ENCODE measurements at regions not wholly inside any gene's neighbourhood (a gene's known extent, or its start where the extent isn't known, plus 50 kb on each side); places are given as distances from the start of the nearest gene placed in this dataset.

DNA sequence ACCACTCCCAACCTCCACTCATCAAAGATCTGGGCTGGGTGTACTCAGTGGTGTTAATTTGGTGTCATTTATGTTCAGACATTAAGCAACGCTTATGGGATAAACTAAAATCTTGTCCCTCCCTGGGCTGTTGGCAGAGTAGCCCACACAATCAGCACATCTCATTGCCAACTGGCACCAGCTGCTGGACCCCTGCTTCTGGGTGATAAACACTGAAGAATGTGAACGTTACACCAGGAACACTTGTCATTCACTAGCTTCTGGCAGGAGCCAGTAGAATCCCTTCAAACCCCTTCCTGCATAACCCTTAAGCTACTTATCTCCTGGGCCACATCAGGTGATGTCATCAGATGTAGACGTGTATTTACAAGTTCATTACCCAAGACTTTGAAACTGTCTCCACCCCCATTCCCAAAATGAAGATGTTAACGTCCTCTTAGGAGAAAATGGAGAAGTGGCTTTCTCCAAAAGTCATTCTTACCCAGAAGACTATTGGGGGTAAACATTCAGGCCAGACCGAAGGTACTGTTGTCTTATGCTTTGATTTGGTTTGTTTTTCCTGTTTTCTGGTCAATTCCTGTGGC lies 107.8 kb upstream of the CD93 start (continued):
- TF ChIP-seq, protein P1, sequence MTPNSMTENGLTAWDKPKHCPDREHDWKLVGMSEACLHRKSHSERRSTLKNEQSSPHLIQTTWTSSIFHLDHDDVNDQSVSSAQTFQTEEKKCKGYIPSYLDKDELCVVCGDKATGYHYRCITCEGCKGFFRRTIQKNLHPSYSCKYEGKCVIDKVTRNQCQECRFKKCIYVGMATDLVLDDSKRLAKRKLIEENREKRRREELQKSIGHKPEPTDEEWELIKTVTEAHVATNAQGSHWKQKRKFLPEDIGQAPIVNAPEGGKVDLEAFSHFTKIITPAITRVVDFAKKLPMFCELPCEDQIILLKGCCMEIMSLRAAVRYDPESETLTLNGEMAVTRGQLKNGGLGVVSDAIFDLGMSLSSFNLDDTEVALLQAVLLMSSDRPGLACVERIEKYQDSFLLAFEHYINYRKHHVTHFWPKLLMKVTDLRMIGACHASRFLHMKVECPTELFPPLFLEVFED (CRISPR knock-in tag; conservative IDR thresholded peaks at IDR 0.05): no peak
- TF ChIP-seq ZNF583 (CRISPR knock-in tag; IDR thresholded peaks at IDR 0.05) (no peak), HEY1 (CRISPR knock-in tag; IDR thresholded peaks at IDR 0.05; ENCODE audit: borderline replicate concordance) (no peak), ZKSCAN8 (CRISPR knock-in tag; IDR thresholded peaks at IDR 0.05) (no peak), NR2C2 (CRISPR knock-in tag; IDR thresholded peaks at IDR 0.05) (no peak), NR2C2 (tag; IDR thresholded peaks at IDR 0.05) (peak; percentile 71), ZNF696 (CRISPR knock-in tag; conservative IDR thresholded peaks at IDR 0.05) (no peak), GABPB2 (CRISPR knock-in tag; conservative IDR thresholded peaks at IDR 0.05) (no peak), CBFA2T2 (conservative IDR thresholded peaks at IDR 0.05) (no peak; the same call in 1 of the 2 replicates), JUND (IDR thresholded peaks at IDR 0.05; ENCODE audit: borderline replicate concordance, low read depth, low read length) (peak; percentile 64; the same call in 1 of the 2 replicates), JUND (tag; IDR thresholded peaks at IDR 0.05; ENCODE audit: borderline replicate concordance, low read depth, low read length) (peak; percentile 82), ZNF589 (CRISPR knock-in tag; IDR thresholded peaks at IDR 0.05; ENCODE audit: low read depth) (peak; percentile 66; the same call in 1 of the 2 replicates), ARNT (IDR thresholded peaks at IDR 0.05) (no peak), CBX5 (IDR thresholded peaks at IDR 0.05; ENCODE audit: borderline replicate concordance, low read depth) (no peak), BDP1 (IDR thresholded peaks at IDR 0.05; ENCODE audit: insufficient read depth, insufficient read length) (no peak), FOXM1 (IDR thresholded peaks at IDR 0.05; ENCODE audit: low read depth) (peak; percentile 63; the same call in 1 of the 2 replicates), FOXM1 (CRISPR knock-in tag; IDR thresholded peaks at IDR 0.05; ENCODE audit: low read depth) (no peak)
- TF ChIP-seq, protein P2, sequence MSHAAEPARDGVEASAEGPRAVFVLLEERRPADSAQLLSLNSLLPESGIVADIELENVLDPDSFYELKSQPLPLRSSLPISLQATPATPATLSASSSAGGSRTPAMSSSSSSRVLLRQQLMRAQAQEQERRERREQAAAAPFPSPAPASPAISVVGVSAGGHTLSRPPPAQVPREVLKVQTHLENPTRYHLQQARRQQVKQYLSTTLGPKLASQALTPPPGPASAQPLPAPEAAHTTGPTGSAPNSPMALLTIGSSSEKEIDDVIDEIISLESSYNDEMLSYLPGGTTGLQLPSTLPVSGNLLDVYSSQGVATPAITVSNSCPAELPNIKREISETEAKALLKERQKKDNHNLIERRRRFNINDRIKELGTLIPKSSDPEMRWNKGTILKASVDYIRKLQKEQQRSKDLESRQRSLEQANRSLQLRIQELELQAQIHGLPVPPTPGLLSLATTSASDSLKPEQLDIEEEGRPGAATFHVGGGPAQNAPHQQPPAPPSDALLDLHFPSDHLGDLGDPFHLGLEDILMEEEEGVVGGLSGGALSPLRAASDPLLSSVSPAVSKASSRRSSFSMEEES (CRISPR knock-in tag; IDR thresholded peaks at IDR 0.05): no peak
- TF ChIP-seq, protein P3, sequence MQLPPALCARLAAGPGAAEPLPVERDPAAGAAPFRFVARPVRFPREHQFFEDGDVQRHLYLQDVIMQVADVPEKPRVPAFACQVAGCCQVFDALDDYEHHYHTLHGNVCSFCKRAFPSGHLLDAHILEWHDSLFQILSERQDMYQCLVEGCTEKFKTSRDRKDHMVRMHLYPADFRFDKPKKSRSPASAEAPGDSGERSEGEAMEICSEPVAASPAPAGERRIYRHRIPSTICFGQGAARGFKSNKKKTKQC (CRISPR knock-in tag; IDR thresholded peaks at IDR 0.05): no peak
- TF ChIP-seq, protein P4, sequence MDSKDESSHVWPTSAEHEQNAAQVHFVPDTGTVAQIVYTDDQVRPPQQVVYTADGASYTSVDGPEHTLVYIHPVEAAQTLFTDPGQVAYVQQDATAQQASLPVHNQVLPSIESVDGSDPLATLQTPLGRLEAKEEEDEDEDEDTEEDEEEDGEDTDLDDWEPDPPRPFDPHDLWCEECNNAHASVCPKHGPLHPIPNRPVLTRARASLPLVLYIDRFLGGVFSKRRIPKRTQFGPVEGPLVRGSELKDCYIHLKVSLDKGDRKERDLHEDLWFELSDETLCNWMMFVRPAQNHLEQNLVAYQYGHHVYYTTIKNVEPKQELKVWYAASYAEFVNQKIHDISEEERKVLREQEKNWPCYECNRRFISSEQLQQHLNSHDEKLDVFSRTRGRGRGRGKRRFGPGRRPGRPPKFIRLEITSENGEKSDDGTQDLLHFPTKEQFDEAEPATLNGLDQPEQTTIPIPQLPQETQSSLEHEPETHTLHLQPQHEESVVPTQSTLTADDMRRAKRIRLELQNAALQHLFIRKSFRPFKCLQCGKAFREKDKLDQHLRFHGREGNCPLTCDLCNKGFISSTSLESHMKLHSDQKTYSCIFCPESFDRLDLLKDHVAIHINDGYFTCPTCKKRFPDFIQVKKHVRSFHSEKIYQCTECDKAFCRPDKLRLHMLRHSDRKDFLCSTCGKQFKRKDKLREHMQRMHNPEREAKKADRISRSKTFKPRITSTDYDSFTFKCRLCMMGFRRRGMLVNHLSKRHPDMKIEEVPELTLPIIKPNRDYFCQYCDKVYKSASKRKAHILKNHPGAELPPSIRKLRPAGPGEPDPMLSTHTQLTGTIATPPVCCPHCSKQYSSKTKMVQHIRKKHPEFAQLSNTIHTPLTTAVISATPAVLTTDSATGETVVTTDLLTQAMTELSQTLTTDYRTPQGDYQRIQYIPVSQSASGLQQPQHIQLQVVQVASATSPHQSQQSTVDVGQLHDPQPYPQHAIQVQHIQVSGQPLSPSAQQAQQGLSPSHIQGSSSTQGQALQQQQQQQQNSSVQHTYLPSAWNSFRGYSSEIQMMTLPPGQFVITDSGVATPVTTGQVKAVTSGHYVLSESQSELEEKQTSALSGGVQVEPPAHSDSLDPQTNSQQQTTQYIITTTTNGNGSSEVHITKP (IDR thresholded peaks at IDR 0.05; ENCODE audit: partially characterized antibody): peak; percentile 67
- TF ChIP-seq, protein P5, sequence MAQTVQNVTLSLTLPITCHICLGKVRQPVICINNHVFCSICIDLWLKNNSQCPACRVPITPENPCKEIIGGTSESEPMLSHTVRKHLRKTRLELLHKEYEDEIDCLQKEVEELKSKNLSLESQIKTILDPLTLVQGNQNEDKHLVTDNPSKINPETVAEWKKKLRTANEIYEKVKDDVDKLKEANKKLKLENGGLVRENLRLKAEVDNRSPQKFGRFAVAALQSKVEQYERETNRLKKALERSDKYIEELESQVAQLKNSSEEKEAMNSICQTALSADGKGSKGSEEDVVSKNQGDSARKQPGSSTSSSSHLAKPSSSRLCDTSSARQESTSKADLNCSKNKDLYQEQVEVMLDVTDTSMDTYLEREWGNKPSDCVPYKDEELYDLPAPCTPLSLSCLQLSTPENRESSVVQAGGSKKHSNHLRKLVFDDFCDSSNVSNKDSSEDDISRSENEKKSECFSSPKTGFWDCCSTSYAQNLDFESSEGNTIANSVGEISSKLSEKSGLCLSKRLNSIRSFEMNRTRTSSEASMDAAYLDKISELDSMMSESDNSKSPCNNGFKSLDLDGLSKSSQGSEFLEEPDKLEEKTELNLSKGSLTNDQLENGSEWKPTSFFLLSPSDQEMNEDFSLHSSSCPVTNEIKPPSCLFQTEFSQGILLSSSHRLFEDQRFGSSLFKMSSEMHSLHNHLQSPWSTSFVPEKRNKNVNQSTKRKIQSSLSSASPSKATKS (CRISPR knock-in tag; IDR thresholded peaks at IDR 0.05): no peak
